ENCODE measurements at regions not wholly inside any gene's neighbourhood (a gene's known extent, or its start where the extent isn't known, plus 50 kb on each side); places are given as distances from the start of the nearest gene placed in this dataset.

DNA sequence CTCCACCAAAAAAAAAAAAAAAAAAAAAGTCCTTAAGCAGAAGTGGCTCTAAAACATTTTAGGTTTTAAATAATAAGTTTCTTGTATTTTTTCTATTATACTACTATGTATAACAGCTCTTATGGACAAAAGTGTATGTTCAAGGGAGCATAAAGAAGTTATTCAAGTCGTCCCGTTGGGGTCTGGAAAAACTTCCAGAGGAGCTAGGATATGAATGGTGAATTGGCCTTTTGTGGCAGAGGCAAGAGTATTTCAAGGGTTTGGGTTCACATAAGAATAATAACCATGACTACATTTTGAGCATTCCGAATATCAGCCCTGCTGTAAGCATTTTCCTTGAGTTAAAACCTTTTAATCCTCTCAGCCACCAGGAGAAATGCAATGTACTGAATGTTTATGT is 50.6 kb upstream of the ARHGAP42 start:
- DNase-seq (ENCODE audit: low spot score) (no peak), FAIRE-seq (no peak)

All from RCC 7860 (cell line).